Stomach (tissue), 4 donors: ENCODE measurements at regions not wholly inside any gene's neighbourhood (a gene's known extent, or its start where the extent isn't known, plus 50 kb on each side); places are given as distances from the start of the nearest gene placed in this dataset.

Experiments used
- EP300 ChIP-seq: sonication (generic); formaldehyde crosslinking; IDR thresholded peaks from one replicate; pipeline ENCODE4 v1.6.1; 2017; ENCODE audit warnings: antibody characterized with exemption
- POLR2A ChIP-seq, 4 donors: fragments of 450-650 bp; IDR thresholded peaks; one replicate each; pipeline ENCODE4 v1.6.1; 2016; ENCODE audit warnings: antibody characterized with exemption in 4 of 4, control low read depth in 2 of 4, mild to moderate bottlenecking in 1 of 4, moderate library complexity in 1 of 4
- POLR2AphosphoS5 ChIP-seq, 3 donors: sonication (generic); formaldehyde crosslinking; IDR thresholded peaks; one replicate each; pipeline ENCODE4 v1.6.1; 2016; ENCODE audit warnings: antibody characterized with exemption in 3 of 3
- TF ChIP-seq, protein P1 (sequence below), 7 experiments: fragments of 450-650 bp in 4 of 7; fragments of 200-600 bp in 3 of 7; sonication (generic) in 3 of 7; IDR thresholded peaks; one replicate each; pipeline ENCODE4 v1.5.1; 2016 to 2019; ENCODE audit warnings: antibody characterized with exemption in 7 of 7, control low read depth in 2 of 7, mild to moderate bottlenecking in 1 of 7

- no peak for TF ChIP-seq POLR2AphosphoS5 (IDR thresholded peaks at IDR 0.05)
- TF ChIP-seq, protein P1, sequence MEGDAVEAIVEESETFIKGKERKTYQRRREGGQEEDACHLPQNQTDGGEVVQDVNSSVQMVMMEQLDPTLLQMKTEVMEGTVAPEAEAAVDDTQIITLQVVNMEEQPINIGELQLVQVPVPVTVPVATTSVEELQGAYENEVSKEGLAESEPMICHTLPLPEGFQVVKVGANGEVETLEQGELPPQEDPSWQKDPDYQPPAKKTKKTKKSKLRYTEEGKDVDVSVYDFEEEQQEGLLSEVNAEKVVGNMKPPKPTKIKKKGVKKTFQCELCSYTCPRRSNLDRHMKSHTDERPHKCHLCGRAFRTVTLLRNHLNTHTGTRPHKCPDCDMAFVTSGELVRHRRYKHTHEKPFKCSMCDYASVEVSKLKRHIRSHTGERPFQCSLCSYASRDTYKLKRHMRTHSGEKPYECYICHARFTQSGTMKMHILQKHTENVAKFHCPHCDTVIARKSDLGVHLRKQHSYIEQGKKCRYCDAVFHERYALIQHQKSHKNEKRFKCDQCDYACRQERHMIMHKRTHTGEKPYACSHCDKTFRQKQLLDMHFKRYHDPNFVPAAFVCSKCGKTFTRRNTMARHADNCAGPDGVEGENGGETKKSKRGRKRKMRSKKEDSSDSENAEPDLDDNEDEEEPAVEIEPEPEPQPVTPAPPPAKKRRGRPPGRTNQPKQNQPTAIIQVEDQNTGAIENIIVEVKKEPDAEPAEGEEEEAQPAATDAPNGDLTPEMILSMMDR (IDR thresholded peaks at IDR 0.05), result no peak
- no peak for TF ChIP-seq POLR2A (IDR thresholded peaks at IDR 0.05)
- no peak for TF ChIP-seq EP300
These were observed 60.4 kb upstream of the NEK7 start for GRCh38 chr1:198096390-198096789.
